Heart left ventricle (tissue), 13 donors: ENCODE measurements at regions not wholly inside any gene's neighbourhood (a gene's known extent, or its start where the extent isn't known, plus 50 kb on each side); places are given as distances from the start of the nearest gene placed in this dataset.

Source experiments
- POLR2A ChIP-seq, 2 donors: fragments of 450-650 bp; IDR thresholded peaks; one replicate each; pipeline ENCODE4 v1.6.1; 2017; ENCODE audit warnings: antibody characterized with exemption in 2 of 2, mild to moderate bottlenecking in 2 of 2, moderate library complexity in 2 of 2
- TF ChIP-seq, protein P1 (sequence below), 12 donors: fragments of 200-600 bp; sonication (generic) in 4 of 12; IDR thresholded peaks; one replicate each; pipeline versions ENCODE4 v1.5.0 to v1.8.0; 2018 to 2022; ENCODE audit warnings: antibody characterized with exemption in 12 of 12, mild to moderate bottlenecking in 5 of 12
- donor health status: ischemic (EF 13 %, LVEDD 7.1; RV severe dilation, severe dysfunction).
- donor health status: DM: no; HTN: yes; CAD: no.
- donor health status: DM: no; HTN: no; CAD: no.
- donor health status: ischemic (EF 25% LVEDD 6.9; RV normal size, moderate dysfunction).
- donor health status: ischemic (EF 25% LVEDD 5.7; RV mildly dilated, moderate dysfunction).
- donor health status: ischemic (EF 35%, LVEDD 5.7; RV mildly dilated, moderate dysfunction).
- donor health status: nonischemic (EF 11% LVEDD 7.7; RV severe dilation, severe dysfunction).
- donor health status: DM: yes; HTN: yes; CAD: no.
- donor health status: PGD.
- donor health status: ischemic (EF 29% LVEDD 5.4; RV normal size, mild dysfunction).
- donor health status: nonischemic (EF 23%, LVEDD 6.1; RV moderate dilation, normal function).

DNA sequence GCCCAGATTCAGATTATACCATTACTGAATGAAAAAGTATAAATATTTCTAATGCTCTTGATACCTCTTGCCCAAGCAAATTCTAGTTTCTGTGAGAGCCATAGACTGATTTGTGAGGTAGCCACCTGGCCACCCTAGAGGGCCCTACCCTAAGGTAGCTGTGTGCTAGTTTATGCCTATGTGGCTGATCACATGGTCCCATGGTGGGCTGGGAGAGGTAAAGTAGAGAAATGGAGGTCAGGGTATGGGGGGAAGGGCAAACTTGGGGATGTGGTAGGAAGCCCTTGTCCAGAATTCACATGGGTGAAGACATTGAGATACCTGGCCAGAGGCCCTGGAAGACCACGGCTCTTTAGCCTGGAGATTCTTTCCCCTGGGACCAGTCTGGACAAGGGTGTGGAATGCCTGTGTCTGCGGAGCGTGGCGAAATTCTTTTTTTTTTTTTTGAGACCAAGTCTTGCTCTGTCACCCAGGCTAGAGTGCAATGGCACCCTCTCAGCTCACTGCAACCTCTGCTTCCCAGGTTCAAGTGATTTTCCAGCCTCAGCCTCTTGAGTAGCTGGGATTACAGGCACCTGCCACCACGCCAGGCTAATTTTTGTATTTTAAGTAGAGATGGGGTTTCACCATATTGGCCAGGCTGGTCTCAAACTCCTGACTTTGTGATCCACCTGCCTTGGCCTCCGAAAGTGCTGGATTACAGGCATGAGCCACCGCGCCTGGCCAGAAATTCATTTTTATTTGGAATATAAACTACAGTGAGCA is 639.4 kb downstream of the ACTR3B start:
- TF ChIP-seq, protein P1, sequence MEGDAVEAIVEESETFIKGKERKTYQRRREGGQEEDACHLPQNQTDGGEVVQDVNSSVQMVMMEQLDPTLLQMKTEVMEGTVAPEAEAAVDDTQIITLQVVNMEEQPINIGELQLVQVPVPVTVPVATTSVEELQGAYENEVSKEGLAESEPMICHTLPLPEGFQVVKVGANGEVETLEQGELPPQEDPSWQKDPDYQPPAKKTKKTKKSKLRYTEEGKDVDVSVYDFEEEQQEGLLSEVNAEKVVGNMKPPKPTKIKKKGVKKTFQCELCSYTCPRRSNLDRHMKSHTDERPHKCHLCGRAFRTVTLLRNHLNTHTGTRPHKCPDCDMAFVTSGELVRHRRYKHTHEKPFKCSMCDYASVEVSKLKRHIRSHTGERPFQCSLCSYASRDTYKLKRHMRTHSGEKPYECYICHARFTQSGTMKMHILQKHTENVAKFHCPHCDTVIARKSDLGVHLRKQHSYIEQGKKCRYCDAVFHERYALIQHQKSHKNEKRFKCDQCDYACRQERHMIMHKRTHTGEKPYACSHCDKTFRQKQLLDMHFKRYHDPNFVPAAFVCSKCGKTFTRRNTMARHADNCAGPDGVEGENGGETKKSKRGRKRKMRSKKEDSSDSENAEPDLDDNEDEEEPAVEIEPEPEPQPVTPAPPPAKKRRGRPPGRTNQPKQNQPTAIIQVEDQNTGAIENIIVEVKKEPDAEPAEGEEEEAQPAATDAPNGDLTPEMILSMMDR (IDR thresholded peaks at IDR 0.05), result no peak
- no peak for TF ChIP-seq POLR2A (IDR thresholded peaks at IDR 0.05)
